ENCODE measurements at regions not wholly inside any gene's neighbourhood (a gene's known extent, or its start where the extent isn't known, plus 50 kb on each side); places are given as distances from the start of the nearest gene placed in this dataset.

GRCh38 chr3:109648027-109648426 is 310.7 kb upstream of the DPPA4 start:
- H3K4me3 ChIP-seq (ENCODE audit: low read length) = no peak overlapping the region
- no peak for DNase-seq (ENCODE audit: low read depth)
- TF ChIP-seq CTCF (conservative IDR thresholded peaks at IDR 0.05; ENCODE audit: low read depth, low read length) = no peak

- TF ChIP-seq CTCF (conservative IDR thresholded peaks at IDR 0.05; ENCODE audit: low read depth, low read length) = no peak
Observed at GRCh38 chr3:109656225-109656624, 318.9 kb upstream of the DPPA4 start.

GRCh38 chr3:109678600-109678999 is 341.3 kb upstream of the DPPA4 start:
- DNase-seq (ENCODE audit: low read depth) = no peak
- no peak for TF ChIP-seq CTCF (conservative IDR thresholded peaks at IDR 0.05; ENCODE audit: low read depth, low read length)
- H3K4me3 ChIP-seq (ENCODE audit: low read length) = no peak overlapping the region

More at GRCh38 chr3:109656225-109656624, 318.9 kb upstream of the DPPA4 start:
- no peak overlapping the region for H3K4me3 ChIP-seq (ENCODE audit: low read length)
- no peak for DNase-seq (ENCODE audit: low read depth)

- DNase-seq (ENCODE audit: low read depth) = no peak
Observed at GRCh38 chr3:109679664-109680063, 342.3 kb upstream of the DPPA4 start.

GRCh38 chr3:109683746-109684145 is 346.4 kb upstream of the DPPA4 start:
- no peak for TF ChIP-seq CTCF (conservative IDR thresholded peaks at IDR 0.05; ENCODE audit: low read depth, low read length)
- H3K4me3 ChIP-seq (ENCODE audit: low read length) = no peak overlapping the region
- no peak for DNase-seq (ENCODE audit: low read depth)

More at GRCh38 chr3:109679664-109680063, 342.3 kb upstream of the DPPA4 start:
- no peak for TF ChIP-seq CTCF (conservative IDR thresholded peaks at IDR 0.05; ENCODE audit: low read depth, low read length)
- no peak overlapping the region for H3K4me3 ChIP-seq (ENCODE audit: low read length)

- H3K4me3 ChIP-seq (ENCODE audit: low read length) = no peak overlapping the region
- no peak for TF ChIP-seq CTCF (conservative IDR thresholded peaks at IDR 0.05; ENCODE audit: low read depth, low read length)
- peak; percentile 99 for DNase-seq (ENCODE audit: low read depth)
Observed at GRCh38 chr3:109685084-109686079, 348.0 kb upstream of the DPPA4 start.

- TF ChIP-seq CTCF (conservative IDR thresholded peaks at IDR 0.05; ENCODE audit: low read depth, low read length) = no peak
- peak; percentile 54 for DNase-seq (ENCODE audit: low read depth)
- no peak overlapping the region for H3K4me3 ChIP-seq (ENCODE audit: low read length)
Observed at GRCh38 chr3:109687626-109688025, 350.3 kb upstream of the DPPA4 start.
